KBM-7 (cell line): ENCODE measurements at regions not wholly inside any gene's neighbourhood (a gene's known extent, or its start where the extent isn't known, plus 50 kb on each side); places are given as distances from the start of the nearest gene placed in this dataset.
"Not testable (repeated sequence)": the region's sequence is repeated elsewhere in the genome, so short reads cannot be mapped to it uniquely, and the experiment has no call there.

ENCODE experiments used
- DNase-seq: peaks from one replicate; pipeline ENCODE4 v3.0.0-alpha.2; 2015
- in situ Hi-C: fragments of 300-500 bp; cut with MboI; formaldehyde crosslinking; loops from 2 replicates; pipeline ENCODE4 v1.14.3; 2020; ENCODE audit warnings: low sequenced_read_pairs, low pct_unique_long_range_greater_than_20kb, mixed read lengths

GRCh38 chr22:35177811-35178210 is 79.5 kb upstream of the HMGXB4 start:
- DNase-seq, result no peak
- in situ Hi-C loops, result no loop called here

GRCh38 chr22:35178446-35178845 is 78.8 kb upstream of the HMGXB4 start:
- in situ Hi-C loops, result no loop called here
- no peak for DNase-seq

GRCh38 chr22:35183917-35184316 is 73.4 kb upstream of the HMGXB4 start:
- no peak for DNase-seq
- in situ Hi-C loops, result no loop called here

- in situ Hi-C loops, result no loop called here
- DNase-seq, result no peak
Measured at GRCh38 chr22:35186492-35186891, 70.8 kb upstream of the HMGXB4 start.

GRCh38 chr22:35188930-35189329 is 68.4 kb upstream of the HMGXB4 start:
- DNase-seq, in situ Hi-C loops: not testable (repeated sequence)

- DNase-seq, result no peak
- in situ Hi-C loops, result no loop called here
Measured at GRCh38 chr22:35189559-35189958, 67.7 kb upstream of the HMGXB4 start.

GRCh38 chr22:35191412-35191811 is 65.9 kb upstream of the HMGXB4 start:
- DNase-seq, result no peak
- in situ Hi-C loops, result no loop called here

- no peak for DNase-seq
- in situ Hi-C loops, result no loop called here
Measured at GRCh38 chr22:35192129-35192918, 65.0 kb upstream of the HMGXB4 start.

- in situ Hi-C loops, result no loop called here
- DNase-seq, result no peak
Measured at GRCh38 chr22:35195226-35195625, 62.1 kb upstream of the HMGXB4 start.

GRCh38 chr22:35195821-35196220 is 61.5 kb upstream of the HMGXB4 start:
- DNase-seq, result no peak
- in situ Hi-C loops, result no loop called here

- DNase-seq, result no peak
- in situ Hi-C loops, result no loop called here
Measured at GRCh38 chr22:35197071-35197470, 60.2 kb upstream of the HMGXB4 start.

- in situ Hi-C loops, result no loop called here
- DNase-seq, result no peak
Measured at GRCh38 chr22:35197886-35198285, 59.4 kb upstream of the HMGXB4 start.

GRCh38 chr22:35198738-35199137 is 58.6 kb upstream of the HMGXB4 start:
- no peak for DNase-seq
- in situ Hi-C loops, result no loop called here

GRCh38 chr22:35202376-35202775 is 54.9 kb upstream of the HMGXB4 start:
- no peak for DNase-seq
- in situ Hi-C loops, result no loop called here

GRCh38 chr22:35203583-35203982 is 53.7 kb upstream of the HMGXB4 start:
- peak; percentile 9 for DNase-seq

GRCh38 chr22:35204807-35205775 is 52.2 kb upstream of the HMGXB4 start:
- in situ Hi-C loops, result no loop called here
- DNase-seq, result no peak

More at GRCh38 chr22:35203583-35203982, 53.7 kb upstream of the HMGXB4 start:
- in situ Hi-C loops, result no loop called here

GRCh38 chr22:35205961-35206360 is 51.3 kb upstream of the HMGXB4 start:
- no peak for DNase-seq
- in situ Hi-C loops, result no loop called here

GRCh38 chr22:35206889-35207288 is 50.4 kb upstream of the HMGXB4 start:
- in situ Hi-C loops, result no loop called here
- DNase-seq, result no peak
